ENCODE measurements at regions not wholly inside any gene's neighbourhood (a gene's known extent, or its start where the extent isn't known, plus 50 kb on each side); places are given as distances from the start of the nearest gene placed in this dataset.

DNA sequence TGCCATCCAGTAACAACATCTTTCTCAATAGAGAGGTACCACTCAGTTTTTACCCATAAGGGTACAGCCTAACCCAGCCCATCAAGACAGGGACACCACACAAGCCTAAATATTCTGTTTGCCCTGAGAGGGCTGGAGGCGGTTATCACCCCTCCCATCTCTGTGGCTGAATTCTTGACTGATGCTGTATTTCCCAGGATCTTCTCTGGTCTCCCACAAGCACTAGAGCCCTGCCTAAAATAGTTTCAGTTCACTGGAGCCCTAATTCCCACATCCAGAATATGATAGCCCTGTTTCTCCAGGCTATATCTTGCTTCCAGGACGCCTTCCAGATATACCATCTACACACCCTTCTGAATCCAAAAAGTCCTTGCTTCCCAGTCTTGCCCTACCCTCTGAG lies 91.6 kb upstream of the NMU start (continued):
- TF ChIP-seq GABPB1 (CRISPR knock-in tag; IDR thresholded peaks at IDR 0.05) (no peak), ZNF263 (CRISPR knock-in tag; IDR thresholded peaks at IDR 0.05; ENCODE audit: low read depth) (no peak)
- TF ChIP-seq, protein P1, sequence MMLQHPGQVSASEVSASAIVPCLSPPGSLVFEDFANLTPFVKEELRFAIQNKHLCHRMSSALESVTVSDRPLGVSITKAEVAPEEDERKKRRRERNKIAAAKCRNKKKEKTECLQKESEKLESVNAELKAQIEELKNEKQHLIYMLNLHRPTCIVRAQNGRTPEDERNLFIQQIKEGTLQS (CRISPR knock-in tag; conservative IDR thresholded peaks at IDR 0.05), result no peak

DNA sequence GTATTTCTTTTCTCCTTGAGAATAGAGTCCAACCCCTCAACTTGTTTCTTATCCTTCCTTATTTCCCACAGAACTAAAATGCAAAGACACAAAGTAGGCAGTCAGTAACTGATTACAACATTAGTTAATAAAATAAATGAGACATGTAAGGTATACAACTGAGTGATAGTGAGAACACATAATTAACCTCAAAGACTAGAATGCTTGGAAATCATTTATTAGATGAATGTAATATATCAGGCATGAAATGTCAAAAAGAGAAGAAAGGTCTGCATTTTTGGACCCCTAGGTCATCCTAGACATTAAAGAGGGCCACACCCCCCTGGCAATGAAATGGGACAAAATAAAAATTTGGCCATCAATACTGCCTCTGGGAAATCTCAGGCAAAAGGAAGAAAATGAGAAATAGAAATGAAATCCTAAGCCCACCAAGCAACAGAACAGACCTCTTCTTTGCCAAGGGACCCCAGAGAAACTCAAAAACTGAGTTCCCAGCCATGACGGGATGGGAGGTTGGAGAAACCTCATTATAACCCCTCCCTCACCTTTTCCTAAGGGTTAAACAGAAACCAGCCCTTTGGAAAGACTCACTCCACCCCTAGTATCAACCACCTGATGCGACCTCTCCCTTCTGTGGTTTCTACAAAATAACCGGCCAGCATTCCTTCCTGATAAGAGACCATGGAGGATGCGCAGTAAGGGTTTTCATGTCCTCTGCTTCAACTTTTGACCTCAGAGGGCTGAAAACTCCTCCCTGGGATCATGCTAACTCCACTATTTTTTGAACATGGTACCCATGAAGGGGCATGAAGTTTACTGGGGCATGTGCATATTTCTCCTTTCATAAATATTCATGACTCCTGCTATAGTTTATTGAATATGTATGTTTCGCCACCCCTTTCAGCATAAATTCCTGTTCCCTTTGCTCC lies 90.0 kb upstream of the EXOC1L start:
- H3K4me3 Mint-ChIP-seq, result no peak overlapping the region
- no peaks in the 10 kb centered on the region for H3K4me1 Mint-ChIP-seq
- no peak for TF ChIP-seq FOXK1 (CRISPR knock-in tag; IDR thresholded peaks at IDR 0.05)
- ATAC-seq, result no peak
- no peak for DNase-seq (ENCODE audit: low spot score)
- no peaks in the 10 kb centered on the region for H3K27me3 Mint-ChIP-seq (ENCODE audit: low read depth)
- CTCF ChIA-PET, result no interaction called here
- no peak overlapping the region for H3K27ac Mint-ChIP-seq
- no peaks in the 10 kb centered on the region for H3K36me3 Mint-ChIP-seq
- POLR2A ChIA-PET, result no interaction called here
- H3K9me3 Mint-ChIP-seq, result peaks cover 3% of the 10 kb centered on the region

DNA sequence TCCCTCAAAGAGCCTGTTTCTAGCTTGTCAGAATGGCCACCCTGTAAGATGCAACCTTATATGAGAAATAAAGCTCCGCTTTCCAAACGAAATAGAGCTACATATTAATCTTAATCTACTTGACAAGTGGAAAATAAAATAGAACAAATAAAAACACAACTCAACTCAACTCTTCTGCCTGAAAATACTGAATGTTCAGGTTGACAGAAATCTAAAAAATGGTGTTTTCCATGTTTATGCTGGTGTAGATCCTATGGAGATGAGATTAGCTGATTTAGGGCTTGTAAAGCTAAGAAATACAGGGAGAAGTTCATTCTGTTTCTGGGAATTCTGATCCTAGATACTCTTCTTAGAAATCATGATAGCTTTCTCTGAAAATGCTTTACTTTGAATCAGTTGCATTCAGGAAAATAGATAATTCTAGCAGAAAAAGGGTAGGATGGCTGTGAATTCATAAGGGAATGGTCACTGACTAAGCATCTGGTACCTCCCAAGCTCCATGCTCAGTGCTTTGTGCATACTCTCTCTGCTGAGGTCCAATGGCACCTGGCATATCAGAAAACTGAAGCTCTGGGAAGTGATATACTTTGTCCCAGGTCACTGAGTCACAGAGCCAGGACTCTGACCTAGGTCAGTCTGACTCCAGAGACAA lies 89.2 kb upstream of the EXOC1L start:
- H3K4me3 Mint-ChIP-seq, result no peak overlapping the region
- H3K36me3 Mint-ChIP-seq, result no peaks in the 10 kb centered on the region
- no peak overlapping the region for H3K27ac Mint-ChIP-seq
- no peaks in the 10 kb centered on the region for H3K4me1 Mint-ChIP-seq
- ATAC-seq, result no peak
- H3K27me3 Mint-ChIP-seq (ENCODE audit: low read depth), result no peaks in the 10 kb centered on the region
- ChIA-PET CTCF (no interaction called here), POLR2A (no interaction called here)
- DNase-seq (ENCODE audit: low spot score), result no peak
- H3K9me3 Mint-ChIP-seq, result peaks cover 3% of the 10 kb centered on the region
- TF ChIP-seq, protein P2, sequence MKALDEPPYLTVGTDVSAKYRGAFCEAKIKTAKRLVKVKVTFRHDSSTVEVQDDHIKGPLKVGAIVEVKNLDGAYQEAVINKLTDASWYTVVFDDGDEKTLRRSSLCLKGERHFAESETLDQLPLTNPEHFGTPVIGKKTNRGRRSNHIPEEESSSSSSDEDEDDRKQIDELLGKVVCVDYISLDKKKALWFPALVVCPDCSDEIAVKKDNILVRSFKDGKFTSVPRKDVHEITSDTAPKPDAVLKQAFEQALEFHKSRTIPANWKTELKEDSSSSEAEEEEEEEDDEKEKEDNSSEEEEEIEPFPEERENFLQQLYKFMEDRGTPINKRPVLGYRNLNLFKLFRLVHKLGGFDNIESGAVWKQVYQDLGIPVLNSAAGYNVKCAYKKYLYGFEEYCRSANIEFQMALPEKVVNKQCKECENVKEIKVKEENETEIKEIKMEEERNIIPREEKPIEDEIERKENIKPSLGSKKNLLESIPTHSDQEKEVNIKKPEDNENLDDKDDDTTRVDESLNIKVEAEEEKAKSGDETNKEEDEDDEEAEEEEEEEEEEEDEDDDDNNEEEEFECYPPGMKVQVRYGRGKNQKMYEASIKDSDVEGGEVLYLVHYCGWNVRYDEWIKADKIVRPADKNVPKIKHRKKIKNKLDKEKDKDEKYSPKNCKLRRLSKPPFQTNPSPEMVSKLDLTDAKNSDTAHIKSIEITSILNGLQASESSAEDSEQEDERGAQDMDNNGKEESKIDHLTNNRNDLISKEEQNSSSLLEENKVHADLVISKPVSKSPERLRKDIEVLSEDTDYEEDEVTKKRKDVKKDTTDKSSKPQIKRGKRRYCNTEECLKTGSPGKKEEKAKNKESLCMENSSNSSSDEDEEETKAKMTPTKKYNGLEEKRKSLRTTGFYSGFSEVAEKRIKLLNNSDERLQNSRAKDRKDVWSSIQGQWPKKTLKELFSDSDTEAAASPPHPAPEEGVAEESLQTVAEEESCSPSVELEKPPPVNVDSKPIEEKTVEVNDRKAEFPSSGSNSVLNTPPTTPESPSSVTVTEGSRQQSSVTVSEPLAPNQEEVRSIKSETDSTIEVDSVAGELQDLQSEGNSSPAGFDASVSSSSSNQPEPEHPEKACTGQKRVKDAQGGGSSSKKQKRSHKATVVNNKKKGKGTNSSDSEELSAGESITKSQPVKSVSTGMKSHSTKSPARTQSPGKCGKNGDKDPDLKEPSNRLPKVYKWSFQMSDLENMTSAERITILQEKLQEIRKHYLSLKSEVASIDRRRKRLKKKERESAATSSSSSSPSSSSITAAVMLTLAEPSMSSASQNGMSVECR (CRISPR knock-in tag; IDR thresholded peaks at IDR 0.05; ENCODE audit: borderline replicate concordance), result no peak
- no peak for TF ChIP-seq FOXP1 (CRISPR knock-in tag; IDR thresholded peaks at IDR 0.05; ENCODE audit: borderline replicate concordance)

DNA sequence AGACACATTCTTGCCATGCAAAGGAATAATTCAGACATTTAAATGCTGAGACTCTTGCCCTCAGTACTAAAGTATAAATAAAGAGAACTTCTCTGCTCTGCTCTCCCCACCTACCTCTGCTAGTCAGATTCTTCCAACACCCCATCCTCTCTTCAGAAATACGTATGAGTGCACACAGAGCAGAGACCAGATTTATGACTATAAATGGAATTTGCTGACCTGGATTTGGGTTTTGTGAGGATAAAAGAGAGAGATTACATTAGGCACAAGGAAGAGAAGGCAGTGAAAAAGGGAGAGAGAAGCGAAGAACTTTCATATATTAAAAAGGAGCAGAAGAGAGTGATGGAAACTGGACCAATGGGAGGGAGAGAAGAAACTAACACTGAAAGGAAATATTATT lies 87.6 kb upstream of the EXOC1L start:
- no peaks in the 10 kb centered on the region for H3K27me3 Mint-ChIP-seq (ENCODE audit: low read depth)
- H3K27ac Mint-ChIP-seq, result no peak overlapping the region
- no peak for ATAC-seq
- H3K36me3 Mint-ChIP-seq, result no peaks in the 10 kb centered on the region
- POLR2A ChIA-PET, result no interaction called here
- no peaks in the 10 kb centered on the region; the same call in 1 of the 2 replicates for H3K9me3 Mint-ChIP-seq
- CTCF ChIA-PET, result no interaction called here
- no peak overlapping the region for H3K4me3 Mint-ChIP-seq
- H3K4me1 Mint-ChIP-seq, result no peaks in the 10 kb centered on the region
- DNase-seq (ENCODE audit: low spot score), result no peak
- TF ChIP-seq ZNF232 (CRISPR knock-in tag; IDR thresholded peaks at IDR 0.05) (no peak), ELF4 (CRISPR knock-in tag; IDR thresholded peaks at IDR 0.05; ENCODE audit: low read depth) (no peak), MXD4 (CRISPR knock-in tag; IDR thresholded peaks at IDR 0.05; ENCODE audit: borderline replicate concordance) (no peak), ZBTB21 (CRISPR knock-in tag; IDR thresholded peaks at IDR 0.05; ENCODE audit: borderline replicate concordance) (no peak)
- TF ChIP-seq, protein P3, sequence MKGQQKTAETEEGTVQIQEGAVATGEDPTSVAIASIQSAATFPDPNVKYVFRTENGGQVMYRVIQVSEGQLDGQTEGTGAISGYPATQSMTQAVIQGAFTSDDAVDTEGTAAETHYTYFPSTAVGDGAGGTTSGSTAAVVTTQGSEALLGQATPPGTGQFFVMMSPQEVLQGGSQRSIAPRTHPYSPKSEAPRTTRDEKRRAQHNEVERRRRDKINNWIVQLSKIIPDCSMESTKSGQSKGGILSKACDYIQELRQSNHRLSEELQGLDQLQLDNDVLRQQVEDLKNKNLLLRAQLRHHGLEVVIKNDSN (CRISPR knock-in tag; IDR thresholded peaks at IDR 0.05), result no peak
- TF ChIP-seq, protein P4, sequence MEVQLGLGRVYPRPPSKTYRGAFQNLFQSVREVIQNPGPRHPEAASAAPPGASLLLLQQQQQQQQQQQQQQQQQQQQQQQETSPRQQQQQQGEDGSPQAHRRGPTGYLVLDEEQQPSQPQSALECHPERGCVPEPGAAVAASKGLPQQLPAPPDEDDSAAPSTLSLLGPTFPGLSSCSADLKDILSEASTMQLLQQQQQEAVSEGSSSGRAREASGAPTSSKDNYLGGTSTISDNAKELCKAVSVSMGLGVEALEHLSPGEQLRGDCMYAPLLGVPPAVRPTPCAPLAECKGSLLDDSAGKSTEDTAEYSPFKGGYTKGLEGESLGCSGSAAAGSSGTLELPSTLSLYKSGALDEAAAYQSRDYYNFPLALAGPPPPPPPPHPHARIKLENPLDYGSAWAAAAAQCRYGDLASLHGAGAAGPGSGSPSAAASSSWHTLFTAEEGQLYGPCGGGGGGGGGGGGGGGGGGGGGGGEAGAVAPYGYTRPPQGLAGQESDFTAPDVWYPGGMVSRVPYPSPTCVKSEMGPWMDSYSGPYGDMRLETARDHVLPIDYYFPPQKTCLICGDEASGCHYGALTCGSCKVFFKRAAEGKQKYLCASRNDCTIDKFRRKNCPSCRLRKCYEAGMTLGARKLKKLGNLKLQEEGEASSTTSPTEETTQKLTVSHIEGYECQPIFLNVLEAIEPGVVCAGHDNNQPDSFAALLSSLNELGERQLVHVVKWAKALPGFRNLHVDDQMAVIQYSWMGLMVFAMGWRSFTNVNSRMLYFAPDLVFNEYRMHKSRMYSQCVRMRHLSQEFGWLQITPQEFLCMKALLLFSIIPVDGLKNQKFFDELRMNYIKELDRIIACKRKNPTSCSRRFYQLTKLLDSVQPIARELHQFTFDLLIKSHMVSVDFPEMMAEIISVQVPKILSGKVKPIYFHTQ (CRISPR knock-in tag; IDR thresholded peaks at IDR 0.05), result no peak
- TF ChIP-seq, protein P5, sequence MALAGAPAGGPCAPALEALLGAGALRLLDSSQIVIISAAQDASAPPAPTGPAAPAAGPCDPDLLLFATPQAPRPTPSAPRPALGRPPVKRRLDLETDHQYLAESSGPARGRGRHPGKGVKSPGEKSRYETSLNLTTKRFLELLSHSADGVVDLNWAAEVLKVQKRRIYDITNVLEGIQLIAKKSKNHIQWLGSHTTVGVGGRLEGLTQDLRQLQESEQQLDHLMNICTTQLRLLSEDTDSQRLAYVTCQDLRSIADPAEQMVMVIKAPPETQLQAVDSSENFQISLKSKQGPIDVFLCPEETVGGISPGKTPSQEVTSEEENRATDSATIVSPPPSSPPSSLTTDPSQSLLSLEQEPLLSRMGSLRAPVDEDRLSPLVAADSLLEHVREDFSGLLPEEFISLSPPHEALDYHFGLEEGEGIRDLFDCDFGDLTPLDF (CRISPR knock-in tag; IDR thresholded peaks at IDR 0.05), result no peak
- TF ChIP-seq, protein P6, sequence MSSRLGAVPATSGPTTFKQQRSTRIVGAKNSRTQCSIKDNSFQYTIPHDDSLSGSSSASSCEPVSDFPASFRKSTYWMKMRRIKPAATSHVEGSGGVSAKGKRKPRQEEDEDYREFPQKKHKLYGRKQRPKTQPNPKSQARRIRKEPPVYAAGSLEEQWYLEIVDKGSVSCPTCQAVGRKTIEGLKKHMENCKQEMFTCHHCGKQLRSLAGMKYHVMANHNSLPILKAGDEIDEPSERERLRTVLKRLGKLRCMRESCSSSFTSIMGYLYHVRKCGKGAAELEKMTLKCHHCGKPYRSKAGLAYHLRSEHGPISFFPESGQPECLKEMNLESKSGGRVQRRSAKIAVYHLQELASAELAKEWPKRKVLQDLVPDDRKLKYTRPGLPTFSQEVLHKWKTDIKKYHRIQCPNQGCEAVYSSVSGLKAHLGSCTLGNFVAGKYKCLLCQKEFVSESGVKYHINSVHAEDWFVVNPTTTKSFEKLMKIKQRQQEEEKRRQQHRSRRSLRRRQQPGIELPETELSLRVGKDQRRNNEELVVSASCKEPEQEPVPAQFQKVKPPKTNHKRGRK (CRISPR knock-in tag; IDR thresholded peaks at IDR 0.05; ENCODE audit: borderline replicate concordance), result no peak

Data from WTC11 (cell line).